NT2/D1 (cell line): ENCODE measurements at regions not wholly inside any gene's neighbourhood (a gene's known extent, or its start where the extent isn't known, plus 50 kb on each side); places are given as distances from the start of the nearest gene placed in this dataset.
"Not testable (repeated sequence)": the region's sequence is repeated elsewhere in the genome, so short reads cannot be mapped to it uniquely, and the experiment has no call there.

ENCODE experiments used
- DNase-seq: peaks from one replicate; pipeline ENCODE4 v3.0.0-alpha.2; 2011; ENCODE audit warnings: low read depth, low spot score
- H3K27me3 ChIP-seq: 2 replicates; pipeline ENCODE4 v1.6.0; 2011; ENCODE audit warnings: mild to moderate bottlenecking; ENCODE audit not compliant: insufficient read length, insufficient read depth
- H3K36me3 ChIP-seq: 2 replicates; pipeline ENCODE4 v1.6.1; 2011; ENCODE audit warnings: mild to moderate bottlenecking, low read length, mixed read lengths; ENCODE audit not compliant: insufficient read depth, insufficient read length
- H3K4me1 ChIP-seq: 2 replicates; pipeline ENCODE4 v1.5.1; 2011; ENCODE audit not compliant: insufficient read depth, insufficient read length
- H3K4me3 ChIP-seq: 2 replicates; pipeline ENCODE4 v1.5.1; 2011; ENCODE audit warnings: low read depth; ENCODE audit not compliant: insufficient read length
- H3K9ac ChIP-seq: 2 replicates; pipeline ENCODE4 v1.6.0; 2011; ENCODE audit warnings: low read depth; ENCODE audit not compliant: insufficient read length
- H3K9me3 ChIP-seq: 2 replicates; pipeline ENCODE4 v1.5.1; 2011; ENCODE audit warnings: mild to moderate bottlenecking, low read length; ENCODE audit not compliant: insufficient read depth
- SUZ12 ChIP-seq: IDR thresholded peaks from 2 replicates; pipeline ENCODE4 v1.6.1; 2011; ENCODE audit not compliant: insufficient read length, insufficient read depth; ENCODE audit errors: extremely low read depth
- YY1 ChIP-seq: IDR thresholded peaks from 2 replicates; pipeline ENCODE4 v1.6.1; 2011; ENCODE audit not compliant: insufficient read length, insufficient read depth
- ZNF274 ChIP-seq: IDR thresholded peaks from 2 replicates; pipeline ENCODE4 v1.6.1; 2011; ENCODE audit warnings: mild to moderate bottlenecking, low read depth, low read length

GRCh38 chr6:120947111-120947510 is 387.2 kb downstream of the TBC1D32 start:
- Histone ChIP-seq H3K9me3 (no peaks in the 10 kb centered on the region), H3K9ac (no peak overlapping the region), H3K4me3 (no peak overlapping the region), H3K4me1 (no peaks in the 10 kb centered on the region), H3K27me3 (no peaks in the 10 kb centered on the region), H3K36me3 (no peaks in the 10 kb centered on the region)
- TF ChIP-seq SUZ12: no peak
- TF ChIP-seq YY1: no peak
- TF ChIP-seq ZNF274: no peak
- no peak for DNase-seq

GRCh38 chr6:120945905-120946594 is 388.2 kb downstream of the TBC1D32 start:
- TF ChIP-seq SUZ12 (no peak), YY1 (no peak), ZNF274 (no peak)
- H3K36me3 ChIP-seq: no peaks in the 10 kb centered on the region
- no peak for DNase-seq
- no peak overlapping the region for H3K9ac ChIP-seq
- no peaks in the 10 kb centered on the region for H3K27me3 ChIP-seq
- no peaks in the 10 kb centered on the region for H3K9me3 ChIP-seq
- H3K4me1 ChIP-seq: no peaks in the 10 kb centered on the region
- no peak overlapping the region for H3K4me3 ChIP-seq

DNA sequence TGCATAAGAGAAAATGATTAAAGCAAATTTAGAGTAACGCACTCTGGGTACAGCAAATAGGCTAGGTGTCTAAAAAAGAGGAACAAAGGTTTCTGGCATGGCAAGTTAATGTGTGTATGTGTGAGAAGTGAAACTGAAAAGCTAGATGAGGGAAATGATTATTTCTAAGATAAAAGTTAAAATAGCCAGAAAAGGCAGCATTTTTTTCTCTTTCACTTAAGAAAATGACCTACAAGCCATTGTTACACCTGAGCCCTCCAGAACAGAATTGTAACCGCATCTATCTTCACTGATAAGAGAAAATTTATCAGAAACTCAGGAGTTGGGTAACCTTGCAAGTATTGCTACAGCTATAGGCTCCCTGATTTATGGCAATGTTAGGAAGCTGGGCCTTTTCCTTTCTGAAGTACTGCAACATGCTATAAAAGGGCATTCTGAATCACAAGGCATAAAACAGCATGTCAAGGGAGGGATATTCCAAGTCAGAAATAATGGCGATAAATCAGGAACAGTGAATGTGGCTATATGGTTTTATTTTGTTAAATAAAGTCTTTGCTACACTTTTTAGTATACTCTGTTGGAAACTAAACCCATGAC is 395.3 kb downstream of the TBC1D32 start:
- TF ChIP-seq ZNF274 (no peak), YY1 (no peak), SUZ12 (no peak)
- DNase-seq: no peak

DNA sequence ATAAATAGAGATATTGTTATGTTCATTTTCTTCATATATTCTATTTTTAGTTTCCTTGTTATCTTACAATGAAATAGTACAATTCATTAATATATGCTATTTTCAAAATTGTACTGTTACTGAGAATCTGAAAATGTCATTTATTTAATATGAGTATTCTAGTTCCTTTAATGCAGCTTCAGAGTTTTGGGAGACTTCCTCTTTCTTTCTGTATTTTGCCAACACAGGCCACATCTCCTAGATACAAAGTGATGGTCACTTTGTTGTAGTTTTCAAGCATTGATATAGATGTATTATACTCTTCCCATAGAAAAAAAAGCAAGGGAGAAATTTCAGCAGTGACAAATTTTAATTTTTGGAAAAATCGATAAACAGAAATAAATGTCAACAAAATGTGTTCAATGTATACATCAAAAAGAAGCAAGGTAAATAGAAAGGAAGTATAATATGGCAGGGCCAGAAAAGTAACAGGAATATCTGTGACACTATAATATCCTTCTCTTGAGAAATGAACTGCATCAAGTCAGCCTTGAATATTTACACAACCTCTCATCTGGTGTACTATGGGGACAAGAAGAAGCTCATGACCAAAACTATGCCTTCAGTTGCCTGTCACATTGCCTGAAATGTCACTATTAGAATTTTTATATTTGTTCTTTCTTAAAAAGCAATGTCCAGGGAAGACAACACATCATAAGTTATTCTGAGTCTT is 396.0 kb downstream of the TBC1D32 start:
- Histone ChIP-seq H3K27me3 (no peaks in the 10 kb centered on the region), H3K36me3 (no peaks in the 10 kb centered on the region), H3K4me3 (no peak overlapping the region), H3K9ac (no peak overlapping the region), H3K9me3 (no peaks in the 10 kb centered on the region), H3K4me1 (no peaks in the 10 kb centered on the region)
- DNase-seq: no peak
- TF ChIP-seq ZNF274 (no peak), SUZ12 (no peak), YY1 (no peak)

More for the DNA sequence above, 395.3 kb downstream of the TBC1D32 start:
- no peaks in the 10 kb centered on the region for H3K27me3 ChIP-seq
- no peak overlapping the region for H3K4me3 ChIP-seq
- no peaks in the 10 kb centered on the region for H3K4me1 ChIP-seq
- H3K36me3 ChIP-seq: no peaks in the 10 kb centered on the region
- H3K9me3 ChIP-seq: no peaks in the 10 kb centered on the region
- H3K9ac ChIP-seq: no peak overlapping the region

DNA sequence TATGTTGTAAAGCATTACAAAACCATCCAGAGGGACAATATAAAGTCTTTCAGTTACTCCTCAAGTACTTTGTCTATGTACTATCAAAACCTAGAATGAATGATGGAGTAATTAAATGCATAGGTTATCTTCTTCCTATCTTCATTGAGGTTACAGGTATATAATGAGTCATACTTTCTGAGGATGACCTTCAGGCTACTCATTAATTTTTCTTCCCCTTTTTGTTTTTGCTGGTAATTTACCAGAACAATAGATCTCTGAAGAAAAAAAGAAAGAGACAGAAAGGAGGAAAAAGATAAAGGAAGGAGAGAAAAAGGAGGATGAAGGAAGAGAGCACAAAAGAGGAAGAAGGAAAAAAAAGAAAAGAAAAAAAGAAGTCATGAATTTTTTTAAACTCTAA is 398.4 kb downstream of the TBC1D32 start:
- TF ChIP-seq SUZ12 (no peak), ZNF274 (no peak), YY1 (no peak)
- H3K4me3 ChIP-seq: no peak overlapping the region
- no peaks in the 10 kb centered on the region for H3K27me3 ChIP-seq
- DNase-seq: no peak
- no peaks in the 10 kb centered on the region for H3K9me3 ChIP-seq
- no peaks in the 10 kb centered on the region for H3K36me3 ChIP-seq
- H3K9ac ChIP-seq: no peak overlapping the region
- H3K4me1 ChIP-seq: no peaks in the 10 kb centered on the region

DNA sequence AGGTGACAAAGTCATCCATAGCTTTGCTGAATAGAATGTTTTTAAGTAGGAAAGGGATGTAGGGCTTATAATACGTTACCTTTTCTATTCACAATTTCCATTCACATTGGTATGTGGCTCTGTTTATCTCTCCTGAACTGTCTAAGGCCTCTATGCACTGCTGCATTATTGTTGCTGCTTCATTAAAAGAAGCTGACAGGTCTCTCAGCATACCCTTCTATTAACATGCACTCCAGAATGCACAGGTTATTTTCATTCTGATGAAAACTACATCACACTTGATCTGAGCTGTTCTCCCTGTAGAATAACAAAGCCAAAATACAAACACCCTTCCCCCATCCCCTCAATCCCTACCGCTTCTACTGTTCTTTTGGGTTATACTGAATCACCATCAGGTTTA is 399.3 kb downstream of the TBC1D32 start:
- Histone ChIP-seq H3K4me3 (no peak overlapping the region), H3K27me3 (no peaks in the 10 kb centered on the region), H3K9ac (no peak overlapping the region), H3K36me3 (no peaks in the 10 kb centered on the region), H3K4me1 (no peaks in the 10 kb centered on the region), H3K9me3 (no peaks in the 10 kb centered on the region)
- no peak for DNase-seq
- TF ChIP-seq SUZ12 (no peak), ZNF274 (no peak), YY1 (no peak)

- not testable (repeated sequence) for H3K9ac ChIP-seq, H3K4me1 ChIP-seq
These were observed 402.6 kb downstream of the TBC1D32 start for GRCh38 chr6:120931520-120932180.

GRCh38 chr6:120930500-120930899 is 403.8 kb downstream of the TBC1D32 start:
- not testable (repeated sequence) for H3K36me3 ChIP-seq, H3K9me3 ChIP-seq, H3K4me1 ChIP-seq, DNase-seq, H3K27me3 ChIP-seq, H3K4me3 ChIP-seq, H3K9ac ChIP-seq

More at GRCh38 chr6:120931520-120932180, 402.6 kb downstream of the TBC1D32 start:
- not testable (repeated sequence) for H3K9me3 ChIP-seq, H3K36me3 ChIP-seq, H3K27me3 ChIP-seq, H3K4me3 ChIP-seq, DNase-seq
